AG20443 (cell line): ENCODE measurements at regions not wholly inside any gene's neighbourhood (a gene's known extent, or its start where the extent isn't known, plus 50 kb on each side); places are given as distances from the start of the nearest gene placed in this dataset.
"Not testable (repeated sequence)": the region's sequence is repeated elsewhere in the genome, so short reads cannot be mapped to it uniquely, and the experiment has no call there.

Experiments used
- DNase-seq: peaks from one replicate; pipeline ENCODE4 v3.0.0; 2012; ENCODE audit warnings: low spot score, mixed read lengths

- DNase-seq = no peak
Measured at GRCh38 chr5:2103940-2104339, 221.2 kb upstream of the IRX4 start.

GRCh38 chr5:2102819-2103776 lies 220.4 kb upstream of the IRX4 start:
- no peak for DNase-seq

- no peak for DNase-seq
Measured at GRCh38 chr5:2101685-2102084, 219.0 kb upstream of the IRX4 start.

GRCh38 chr5:2096887-2097505 lies 214.3 kb upstream of the IRX4 start:
- no peak for DNase-seq

- no peak for DNase-seq
Measured at GRCh38 chr5:2095011-2095410, 212.3 kb upstream of the IRX4 start.

GRCh38 chr5:2094616-2094995 lies 211.9 kb upstream of the IRX4 start:
- DNase-seq = no peak

GRCh38 chr5:2093859-2094615 lies 211.3 kb upstream of the IRX4 start:
- no peak for DNase-seq

- no peak for DNase-seq
Measured at GRCh38 chr5:2091921-2092320, 209.2 kb upstream of the IRX4 start.

- no peak for DNase-seq
Measured at GRCh38 chr5:2087980-2088379, 205.3 kb upstream of the IRX4 start.

- no peak for DNase-seq
Measured at GRCh38 chr5:2075365-2075764, 192.6 kb upstream of the IRX4 start.

GRCh38 chr5:2071562-2071961 lies 188.8 kb upstream of the IRX4 start:
- no peak for DNase-seq

GRCh38 chr5:2070787-2071186 lies 188.1 kb upstream of the IRX4 start:
- DNase-seq = not testable (repeated sequence)

GRCh38 chr5:2068531-2068930 lies 185.8 kb upstream of the IRX4 start:
- no peak for DNase-seq

GRCh38 chr5:2066373-2066772 lies 183.6 kb upstream of the IRX4 start:
- no peak for DNase-seq

GRCh38 chr5:2063380-2063779 lies 180.7 kb upstream of the IRX4 start:
- not testable (repeated sequence) for DNase-seq

- DNase-seq = no peak
Measured at GRCh38 chr5:2052687-2053086, 170.0 kb upstream of the IRX4 start.

GRCh38 chr5:2049876-2050275 lies 167.2 kb upstream of the IRX4 start:
- DNase-seq = no peak

- DNase-seq = no peak
Measured at GRCh38 chr5:2048664-2049063, 165.9 kb upstream of the IRX4 start.

GRCh38 chr5:2047341-2047927 lies 164.7 kb upstream of the IRX4 start:
- no peak for DNase-seq

GRCh38 chr5:2044041-2044440 lies 161.3 kb upstream of the IRX4 start:
- DNase-seq = no peak

- no peak for DNase-seq
Measured at GRCh38 chr5:2039180-2039531, 156.4 kb upstream of the IRX4 start.
